ENCODE measurements at regions not wholly inside any gene's neighbourhood (a gene's known extent, or its start where the extent isn't known, plus 50 kb on each side); places are given as distances from the start of the nearest gene placed in this dataset.
"Not testable (repeated sequence)": the region's sequence is repeated elsewhere in the genome, so short reads cannot be mapped to it uniquely, and the experiment has no call there.

GRCh38 chr4:26181616-26182015 lies 139.2 kb upstream of the RBPJ start:
- no peak for DNase-seq

- no peak for DNase-seq
Observed at GRCh38 chr4:26183017-26183416, 137.8 kb upstream of the RBPJ start.

- no peak for DNase-seq
Observed at GRCh38 chr4:26185436-26185835, 135.4 kb upstream of the RBPJ start.

- no peak for DNase-seq
Observed at GRCh38 chr4:26191353-26191752, 129.5 kb upstream of the RBPJ start.

GRCh38 chr4:26192899-26193869 lies 127.6 kb upstream of the RBPJ start:
- no peak for DNase-seq

GRCh38 chr4:26194764-26195163 lies 126.0 kb upstream of the RBPJ start:
- no peak for DNase-seq

- DNase-seq: no peak
Observed at GRCh38 chr4:26196567-26196966, 124.2 kb upstream of the RBPJ start.

GRCh38 chr4:26197018-26197779 lies 123.6 kb upstream of the RBPJ start:
- peak; percentile 66 for DNase-seq

- not testable (repeated sequence) for DNase-seq
Observed at GRCh38 chr4:26198931-26199330, 121.9 kb upstream of the RBPJ start.

- DNase-seq: no peak
Observed at GRCh38 chr4:26199596-26199995, 121.2 kb upstream of the RBPJ start.

GRCh38 chr4:26201120-26201519 lies 119.7 kb upstream of the RBPJ start:
- DNase-seq: no peak

GRCh38 chr4:26204249-26204825 lies 116.5 kb upstream of the RBPJ start:
- no peak for DNase-seq

GRCh38 chr4:26204911-26205370 lies 115.9 kb upstream of the RBPJ start:
- DNase-seq: no peak

- no peak for DNase-seq
Observed at GRCh38 chr4:26206339-26206738, 114.5 kb upstream of the RBPJ start.

GRCh38 chr4:26206999-26207398 lies 113.8 kb upstream of the RBPJ start:
- DNase-seq: no peak

GRCh38 chr4:26207631-26208030 lies 113.2 kb upstream of the RBPJ start:
- DNase-seq: no peak

GRCh38 chr4:26208237-26208994 lies 112.4 kb upstream of the RBPJ start:
- no peak for DNase-seq

- DNase-seq: not testable (repeated sequence)
Observed at GRCh38 chr4:26209378-26209777, 111.4 kb upstream of the RBPJ start.

GRCh38 chr4:26212528-26212927 lies 108.3 kb upstream of the RBPJ start:
- DNase-seq: no peak

- no peak for DNase-seq
Observed at GRCh38 chr4:26213317-26213716, 107.5 kb upstream of the RBPJ start.

- no peak for DNase-seq
Observed at GRCh38 chr4:26214994-26215393, 105.8 kb upstream of the RBPJ start.

- no peak for DNase-seq
Observed at GRCh38 chr4:26215725-26216124, 105.1 kb upstream of the RBPJ start.

GRCh38 chr4:26217481-26217880 lies 103.3 kb upstream of the RBPJ start:
- no peak for DNase-seq

Measured in GOT3 (cell line).